ENCODE measurements at regions not wholly inside any gene's neighbourhood (a gene's known extent, or its start where the extent isn't known, plus 50 kb on each side); places are given as distances from the start of the nearest gene placed in this dataset.
A peak's percentile ranks its signal among the peaks of the same experiment; 100 is the strongest.

DNA sequence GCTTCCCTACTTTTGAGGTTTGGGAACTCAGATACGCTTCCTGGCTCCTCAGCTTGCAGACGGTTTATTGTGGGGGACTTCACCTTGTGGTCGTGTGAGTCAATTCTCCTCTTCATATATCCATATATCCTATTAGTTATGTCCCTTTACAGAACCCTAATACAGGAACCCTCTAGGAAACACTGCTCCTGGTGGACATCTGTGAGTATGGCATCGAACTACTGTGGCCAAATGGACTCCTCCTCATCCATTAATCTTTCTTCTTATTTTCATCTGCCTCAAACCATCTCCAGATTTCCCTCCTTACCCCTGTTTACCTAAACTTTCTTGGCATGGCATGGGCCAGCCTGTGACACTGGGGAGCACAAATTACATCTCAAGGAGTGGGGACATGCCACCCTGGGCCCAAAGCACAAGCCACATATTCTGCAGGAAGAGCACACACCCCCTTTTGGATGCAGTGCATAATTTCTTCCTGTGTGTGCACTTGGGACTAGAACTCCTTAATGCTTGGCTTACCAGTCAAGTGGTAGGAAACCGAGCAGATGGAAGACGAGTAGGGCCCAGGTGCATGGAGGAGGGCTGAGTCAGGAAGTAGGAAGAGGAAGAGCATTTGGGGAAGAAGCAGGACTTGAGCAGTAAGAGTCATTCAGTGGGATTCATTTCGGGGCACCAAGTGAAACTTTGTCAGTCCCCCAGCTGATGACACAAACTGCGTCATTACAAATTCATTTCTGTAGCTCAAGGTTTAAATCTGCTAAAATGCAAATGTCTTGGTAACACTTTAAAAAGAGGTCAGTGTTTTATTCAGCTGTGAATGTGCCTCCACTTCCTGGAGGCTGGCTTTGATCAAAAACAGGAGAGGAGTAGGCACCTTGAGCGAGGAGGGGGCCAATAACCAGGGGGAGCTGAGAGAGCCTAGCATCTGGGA is 80.8 kb upstream of the PLXNA4 start:
- Mint-ChIP-seq H3K4me1 (ENCODE audit: unreplicated experiment) (peaks cover 7% of the 10 kb centered on the region), H3K36me3 (ENCODE audit: unreplicated experiment) (no peaks in the 10 kb centered on the region), H3K27me3 (ENCODE audit: unreplicated experiment) (no peaks in the 10 kb centered on the region), H3K27ac (ENCODE audit: unreplicated experiment) (no peak overlapping the region), H3K9me3 (ENCODE audit: unreplicated experiment) (no peaks in the 10 kb centered on the region), H3K4me3 (ENCODE audit: unreplicated experiment) (no peak overlapping the region)
- no peak for DNase-seq (ENCODE audit: extremely low spot score, unreplicated experiment)
- TF ChIP-seq, protein P1, sequence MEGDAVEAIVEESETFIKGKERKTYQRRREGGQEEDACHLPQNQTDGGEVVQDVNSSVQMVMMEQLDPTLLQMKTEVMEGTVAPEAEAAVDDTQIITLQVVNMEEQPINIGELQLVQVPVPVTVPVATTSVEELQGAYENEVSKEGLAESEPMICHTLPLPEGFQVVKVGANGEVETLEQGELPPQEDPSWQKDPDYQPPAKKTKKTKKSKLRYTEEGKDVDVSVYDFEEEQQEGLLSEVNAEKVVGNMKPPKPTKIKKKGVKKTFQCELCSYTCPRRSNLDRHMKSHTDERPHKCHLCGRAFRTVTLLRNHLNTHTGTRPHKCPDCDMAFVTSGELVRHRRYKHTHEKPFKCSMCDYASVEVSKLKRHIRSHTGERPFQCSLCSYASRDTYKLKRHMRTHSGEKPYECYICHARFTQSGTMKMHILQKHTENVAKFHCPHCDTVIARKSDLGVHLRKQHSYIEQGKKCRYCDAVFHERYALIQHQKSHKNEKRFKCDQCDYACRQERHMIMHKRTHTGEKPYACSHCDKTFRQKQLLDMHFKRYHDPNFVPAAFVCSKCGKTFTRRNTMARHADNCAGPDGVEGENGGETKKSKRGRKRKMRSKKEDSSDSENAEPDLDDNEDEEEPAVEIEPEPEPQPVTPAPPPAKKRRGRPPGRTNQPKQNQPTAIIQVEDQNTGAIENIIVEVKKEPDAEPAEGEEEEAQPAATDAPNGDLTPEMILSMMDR (IDR thresholded peaks at IDR 0.05), result peak; percentile 47

GRCh38 chr7:132656341-132656740 is 80.1 kb upstream of the PLXNA4 start:
- Mint-ChIP-seq H3K4me1 (ENCODE audit: unreplicated experiment) (peaks cover 7% of the 10 kb centered on the region), H3K9me3 (ENCODE audit: unreplicated experiment) (peaks cover under 1% of the 10 kb centered on the region)

GRCh38 chr7:132655131-132655727 is 79.0 kb upstream of the PLXNA4 start:
- Mint-ChIP-seq H3K27me3 (ENCODE audit: unreplicated experiment) (no peaks in the 10 kb centered on the region), H3K4me1 (ENCODE audit: unreplicated experiment) (peaks cover 15% of the 10 kb centered on the region), H3K27ac (ENCODE audit: unreplicated experiment) (no peak overlapping the region), H3K9me3 (ENCODE audit: unreplicated experiment) (peaks cover 3% of the 10 kb centered on the region), H3K36me3 (ENCODE audit: unreplicated experiment) (no peaks in the 10 kb centered on the region), H3K4me3 (ENCODE audit: unreplicated experiment) (no peak overlapping the region)
- TF ChIP-seq, protein P1 (IDR thresholded peaks at IDR 0.05), result no peak
- DNase-seq (ENCODE audit: extremely low spot score, unreplicated experiment), result no peak

More at GRCh38 chr7:132656341-132656740, 80.1 kb upstream of the PLXNA4 start:
- Mint-ChIP-seq H3K27me3 (ENCODE audit: unreplicated experiment) (no peaks in the 10 kb centered on the region), H3K27ac (ENCODE audit: unreplicated experiment) (no peak overlapping the region), H3K36me3 (ENCODE audit: unreplicated experiment) (no peaks in the 10 kb centered on the region), H3K4me3 (ENCODE audit: unreplicated experiment) (no peak overlapping the region)
- TF ChIP-seq, protein P1 (IDR thresholded peaks at IDR 0.05), result no peak
- DNase-seq (ENCODE audit: extremely low spot score, unreplicated experiment), result no peak

- H3K4me3 Mint-ChIP-seq (ENCODE audit: unreplicated experiment), result no peak overlapping the region
- TF ChIP-seq, protein P1 (IDR thresholded peaks at IDR 0.05), result peak; percentile 42
- H3K36me3 Mint-ChIP-seq (ENCODE audit: unreplicated experiment), result no peaks in the 10 kb centered on the region
- no peaks in the 10 kb centered on the region for H3K27me3 Mint-ChIP-seq (ENCODE audit: unreplicated experiment)
- no peak for DNase-seq (ENCODE audit: extremely low spot score, unreplicated experiment)
- H3K4me1 Mint-ChIP-seq (ENCODE audit: unreplicated experiment), result peaks cover 23% of the 10 kb centered on the region
- peaks cover 3% of the 10 kb centered on the region for H3K9me3 Mint-ChIP-seq (ENCODE audit: unreplicated experiment)
- no peak overlapping the region for H3K27ac Mint-ChIP-seq (ENCODE audit: unreplicated experiment)
Measured at GRCh38 chr7:132654150-132654549, 77.9 kb upstream of the PLXNA4 start.

DNA sequence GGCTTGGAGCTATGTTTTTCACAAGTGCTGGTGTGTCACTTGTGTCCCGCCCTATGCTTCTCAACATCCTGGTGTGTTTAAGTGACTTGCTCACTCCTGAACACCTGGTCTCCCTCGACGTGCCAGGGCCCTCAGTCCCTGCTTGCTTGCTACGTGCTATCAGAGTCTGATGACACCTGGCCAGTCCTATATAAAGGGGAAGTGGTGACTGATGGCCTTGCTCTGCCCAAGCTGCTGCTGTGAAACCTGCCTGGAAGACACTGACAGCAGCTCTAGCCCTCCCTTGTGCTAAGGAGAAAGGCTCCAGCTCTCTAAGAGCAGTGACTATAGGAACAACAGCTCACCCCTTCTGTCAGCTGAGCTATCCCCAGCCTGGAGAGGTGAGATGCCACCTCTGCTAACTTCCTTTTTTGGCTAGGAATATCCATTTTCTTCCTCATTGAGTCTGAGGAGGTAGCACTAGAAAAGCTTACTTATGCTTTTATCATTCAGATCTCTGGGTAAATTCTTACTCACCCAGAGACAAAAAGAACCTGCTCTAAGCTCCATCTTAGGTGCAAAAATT is 77.2 kb upstream of the PLXNA4 start:
- Mint-ChIP-seq H3K27me3 (ENCODE audit: unreplicated experiment) (no peaks in the 10 kb centered on the region), H3K4me1 (ENCODE audit: unreplicated experiment) (peaks cover 23% of the 10 kb centered on the region), H3K9me3 (ENCODE audit: unreplicated experiment) (peaks cover 3% of the 10 kb centered on the region), H3K4me3 (ENCODE audit: unreplicated experiment) (no peak overlapping the region), H3K27ac (ENCODE audit: unreplicated experiment) (no peak overlapping the region), H3K36me3 (ENCODE audit: unreplicated experiment) (no peaks in the 10 kb centered on the region)
- no peak for DNase-seq (ENCODE audit: extremely low spot score, unreplicated experiment)
- TF ChIP-seq, protein P1 (IDR thresholded peaks at IDR 0.05), result no peak
